T-helper 1 cell treated with Interleukin-12 subunit alpha and Interleukin-12 subunit beta and Interleukin-4 antibody, amounts not matched to agents 30 ng/mL and 1 ng/mL, for 36 hours (primary cell): ENCODE measurements at regions not wholly inside any gene's neighbourhood (a gene's known extent, or its start where the extent isn't known, plus 50 kb on each side); places are given as distances from the start of the nearest gene placed in this dataset.
"Not testable (repeated sequence)": the region's sequence is repeated elsewhere in the genome, so short reads cannot be mapped to it uniquely, and the experiment has no call there.

Experiments
- intact Hi-C: fragments of 100-400 bp; cut with micrococcal nuclease; formaldehyde crosslinking; loops from one replicate; pipeline ENCODE4 v1.15.1; 2024

- intact Hi-C loops: no loop called here
Measured at GRCh38 chr2:147164563-147164962, 680.3 kb upstream of the ACVR2A start.

GRCh38 chr2:147161746-147162145, 683.1 kb upstream of the ACVR2A start:
- intact Hi-C loops: no loop called here

- intact Hi-C loops: no loop called here
Measured at GRCh38 chr2:147156970-147157369, 687.9 kb upstream of the ACVR2A start.

- intact Hi-C loops: no loop called here
Measured at GRCh38 chr2:147150241-147150635, 694.6 kb upstream of the ACVR2A start.

- intact Hi-C loops: no loop called here
Measured at GRCh38 chr2:147149575-147150240, 695.1 kb upstream of the ACVR2A start.

- intact Hi-C loops: no loop called here
Measured at GRCh38 chr2:147147802-147148201, 697.0 kb upstream of the ACVR2A start.

GRCh38 chr2:147141930-147142329, 702.9 kb upstream of the ACVR2A start:
- intact Hi-C loops: no loop called here

- intact Hi-C loops: not testable (repeated sequence)
Measured at GRCh38 chr2:147139732-147140131, 705.1 kb upstream of the ACVR2A start.

GRCh38 chr2:147137711-147138110, 707.1 kb upstream of the ACVR2A start:
- intact Hi-C loops: no loop called here

- intact Hi-C loops: no loop called here
Measured at GRCh38 chr2:147135376-147135775, 709.5 kb upstream of the ACVR2A start.

GRCh38 chr2:147133286-147133908, 711.4 kb upstream of the ACVR2A start:
- intact Hi-C loops: no loop called here

GRCh38 chr2:147125145-147125544, 719.7 kb upstream of the ACVR2A start:
- intact Hi-C loops: no loop called here

- intact Hi-C loops: no loop called here
Measured at GRCh38 chr2:147122944-147123343, 721.9 kb upstream of the ACVR2A start.

GRCh38 chr2:147110962-147111361, 733.9 kb upstream of the ACVR2A start:
- intact Hi-C loops: no loop called here

GRCh38 chr2:147110317-147110716, 734.5 kb upstream of the ACVR2A start:
- intact Hi-C loops: no loop called here

- intact Hi-C loops: no loop called here
Measured at GRCh38 chr2:147109291-147109690, 735.5 kb upstream of the ACVR2A start.

GRCh38 chr2:147108548-147108947, 736.3 kb upstream of the ACVR2A start:
- intact Hi-C loops: no loop called here

GRCh38 chr2:147101941-147102790, 742.7 kb upstream of the ACVR2A start:
- intact Hi-C loops: no loop called here

GRCh38 chr2:147100406-147101035, 744.3 kb upstream of the ACVR2A start:
- intact Hi-C loops: no loop called here

- intact Hi-C loops: no loop called here
Measured at GRCh38 chr2:147099845-147100244, 745.0 kb upstream of the ACVR2A start.

GRCh38 chr2:147098940-147099339, 745.9 kb upstream of the ACVR2A start:
- intact Hi-C loops: no loop called here

GRCh38 chr2:147097747-147098146, 747.1 kb upstream of the ACVR2A start:
- intact Hi-C loops: no loop called here
